ENCODE measurements at regions not wholly inside any gene's neighbourhood (a gene's known extent, or its start where the extent isn't known, plus 50 kb on each side); places are given as distances from the start of the nearest gene placed in this dataset.

- TF ChIP-seq CTCF (IDR thresholded peaks at IDR 0.05; ENCODE audit: low read depth, low read length): no peak
- TF ChIP-seq EZH2phosphoT487 (IDR thresholded peaks at IDR 0.05; ENCODE audit: low read depth): no peak
These were observed 235.6 kb downstream of the OGFRL1 start for GRCh38 chr6:71524201-71524600.
